Caki2 (cell line): ENCODE measurements at regions not wholly inside any gene's neighbourhood (a gene's known extent, or its start where the extent isn't known, plus 50 kb on each side); places are given as distances from the start of the nearest gene placed in this dataset.

ENCODE experiments used
- DNase-seq: peaks from one replicate; pipeline ENCODE4 v3.0.0-alpha.2; 2015; ENCODE audit warnings: low read depth
- in situ Hi-C: cut with HindIII; loops from 2 replicates; pipeline ENCODE4 v1.10.0; 2016; ENCODE audit warnings: low sequenced_read_pairs, low pct_unique_long_range_greater_than_20kb, mixed read lengths

- no peak for DNase-seq
- in situ Hi-C loops = no loop called here
Observed at GRCh38 chr3:157624801-157625200, 121.6 kb upstream of the VEPH1 start.

DNA sequence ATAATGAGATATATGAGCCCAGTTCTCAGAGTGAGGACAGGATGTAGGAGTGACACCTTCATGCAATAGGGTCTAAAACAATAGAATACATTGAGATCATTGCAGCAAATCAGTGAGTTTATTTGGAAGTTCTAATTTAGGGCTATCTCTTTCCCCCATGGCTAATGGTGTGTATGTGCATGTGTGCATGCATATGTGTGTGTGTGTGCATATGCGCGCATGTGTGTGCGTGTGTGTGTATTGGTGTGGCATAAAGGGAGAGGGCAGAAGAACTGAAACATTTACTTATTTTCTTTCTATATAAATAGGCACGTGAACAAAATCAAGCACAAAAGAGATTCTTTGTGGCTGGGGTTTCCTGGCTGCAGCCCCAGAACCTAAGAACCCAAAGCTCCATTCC, 115.7 kb upstream of the VEPH1 start:
- in situ Hi-C loops = no loop called here
- DNase-seq = no peak

- DNase-seq = peak; percentile 78
- in situ Hi-C loops = no loop called here
Observed at GRCh38 chr3:157618075-157618760, 115.0 kb upstream of the VEPH1 start.

- DNase-seq = no peak
- in situ Hi-C loops = no loop called here
Observed at GRCh38 chr3:157614896-157615295, 111.7 kb upstream of the VEPH1 start.

DNA sequence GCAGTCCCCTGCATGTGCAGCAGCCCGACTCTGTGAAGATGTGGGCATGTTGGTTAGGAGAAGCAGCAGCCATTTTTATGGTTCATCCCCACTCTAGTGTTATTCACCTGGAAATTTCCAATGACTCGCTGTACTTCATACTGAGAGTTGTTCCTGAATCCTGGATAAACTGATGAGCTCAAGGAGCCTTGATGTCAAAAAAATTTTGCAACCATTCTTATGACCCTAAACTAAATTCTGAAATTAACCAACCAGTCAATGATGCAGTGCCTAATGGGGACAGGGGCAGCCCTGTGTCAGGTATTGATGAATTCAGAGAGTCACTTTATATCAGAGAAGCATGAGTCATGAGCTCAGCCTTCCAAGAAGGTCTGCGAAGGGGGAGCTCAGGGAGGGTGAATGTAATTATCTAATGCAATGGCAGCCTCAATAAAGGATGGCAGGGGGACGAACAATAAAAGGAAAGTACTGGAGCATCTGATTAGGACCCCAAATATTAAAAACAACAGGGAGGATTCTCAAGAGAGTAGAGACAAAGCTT, 108.4 kb upstream of the VEPH1 start:
- in situ Hi-C loops = no loop called here
- peak; percentile 18 for DNase-seq

GRCh38 chr3:157610876-157611535, 107.8 kb upstream of the VEPH1 start:
- in situ Hi-C loops = no loop called here
- no peak for DNase-seq

- in situ Hi-C loops = no loop called here
- no peak for DNase-seq
Observed at GRCh38 chr3:157607826-157608405, 104.7 kb upstream of the VEPH1 start.

GRCh38 chr3:157606852-157607197, 103.6 kb upstream of the VEPH1 start:
- in situ Hi-C loops = no loop called here
- no peak for DNase-seq

- peak; percentile 84 for DNase-seq
- in situ Hi-C loops = no loop called here
Observed at GRCh38 chr3:157606011-157606851, 103.0 kb upstream of the VEPH1 start.

DNA sequence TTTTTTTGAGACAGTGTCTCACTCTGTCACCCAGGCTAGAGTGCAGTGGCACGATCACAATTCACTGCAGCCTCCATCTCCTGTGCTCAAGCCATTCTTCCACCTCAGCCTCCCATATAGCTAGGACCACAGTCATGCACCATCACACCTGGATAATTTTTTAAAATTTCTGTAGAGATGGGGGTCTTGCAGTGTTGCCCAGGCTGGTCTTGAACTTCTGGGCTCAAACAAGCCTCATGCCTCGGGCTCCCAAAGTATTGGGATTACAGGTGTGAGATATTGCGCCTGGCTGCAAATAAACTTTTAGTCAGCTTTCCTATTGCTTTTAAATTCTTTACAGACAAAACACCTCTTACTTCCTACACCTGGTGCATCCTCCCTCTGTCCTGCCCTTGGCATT, 102.1 kb upstream of the VEPH1 start:
- in situ Hi-C loops = no loop called here
- no peak for DNase-seq

- in situ Hi-C loops = no loop called here
Observed at GRCh38 chr3:157602424-157602823, 99.2 kb upstream of the VEPH1 start.

DNA sequence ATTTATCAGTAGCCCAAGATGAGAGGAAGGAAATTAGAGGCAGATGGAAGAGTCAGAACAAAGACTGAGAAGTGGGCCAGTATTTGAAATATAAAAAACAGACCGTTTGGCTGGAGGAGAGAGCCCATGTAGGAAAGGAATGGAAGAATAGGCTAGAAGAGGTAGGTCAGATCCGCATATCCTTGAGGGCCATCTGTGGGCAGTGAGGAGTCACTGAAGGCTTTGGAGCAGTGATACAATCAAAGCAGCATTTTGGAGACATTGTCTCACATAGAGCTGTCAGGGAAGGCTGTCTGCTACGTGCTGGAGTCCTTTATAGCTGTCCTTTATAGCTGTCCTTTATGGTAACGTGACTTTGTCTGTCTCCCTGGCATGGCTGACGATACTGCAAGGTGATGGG, 92.0 kb upstream of the VEPH1 start:
- in situ Hi-C loops = no loop called here
- no peak for DNase-seq

More at GRCh38 chr3:157602424-157602823, 99.2 kb upstream of the VEPH1 start:
- no peak for DNase-seq

DNA sequence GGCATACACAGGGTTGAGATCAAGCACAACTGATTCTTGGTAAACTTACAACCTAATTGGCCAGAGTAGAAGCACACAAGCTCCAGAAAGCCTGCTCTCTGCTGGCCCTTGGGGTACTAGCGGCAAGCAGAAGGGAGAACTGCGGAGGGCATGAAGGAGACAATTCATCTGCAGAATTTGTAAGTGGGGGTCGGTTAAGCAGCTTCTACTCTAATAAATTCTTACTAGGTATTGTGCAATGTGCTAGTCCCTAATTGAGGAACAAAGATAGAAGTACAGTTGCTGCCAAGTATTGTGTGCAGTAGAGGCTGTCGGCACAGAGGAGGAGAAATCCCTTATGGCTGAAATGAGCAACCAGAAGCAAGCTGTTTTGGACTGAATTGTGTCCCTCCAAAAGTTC, 91.2 kb upstream of the VEPH1 start:
- in situ Hi-C loops = no loop called here
- no peak for DNase-seq

GRCh38 chr3:157592769-157593168, 89.6 kb upstream of the VEPH1 start:
- in situ Hi-C loops = no loop called here
- no peak for DNase-seq

DNA sequence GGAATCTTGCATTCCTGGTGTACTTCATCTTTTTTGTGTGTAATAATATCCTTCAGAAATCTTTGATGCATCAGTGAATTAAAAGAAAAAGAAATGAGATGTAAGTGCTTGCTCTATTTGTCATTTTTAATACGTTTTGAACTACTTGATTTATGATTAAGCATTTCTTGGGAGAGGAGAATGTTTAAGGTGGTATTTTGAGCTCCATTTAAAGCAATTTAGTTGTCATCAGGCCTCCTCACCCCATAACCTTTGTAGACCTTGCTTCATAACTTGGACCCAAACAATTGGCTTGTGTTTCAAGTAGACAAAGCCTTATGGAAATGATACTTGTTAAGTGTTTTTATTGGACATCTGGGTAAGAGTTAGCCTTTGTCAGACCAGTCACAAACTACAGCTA, 87.1 kb upstream of the VEPH1 start:
- no peak for DNase-seq
- in situ Hi-C loops = no loop called here

- no peak for DNase-seq
- in situ Hi-C loops = no loop called here
Observed at GRCh38 chr3:157589211-157589610, 86.0 kb upstream of the VEPH1 start.

DNA sequence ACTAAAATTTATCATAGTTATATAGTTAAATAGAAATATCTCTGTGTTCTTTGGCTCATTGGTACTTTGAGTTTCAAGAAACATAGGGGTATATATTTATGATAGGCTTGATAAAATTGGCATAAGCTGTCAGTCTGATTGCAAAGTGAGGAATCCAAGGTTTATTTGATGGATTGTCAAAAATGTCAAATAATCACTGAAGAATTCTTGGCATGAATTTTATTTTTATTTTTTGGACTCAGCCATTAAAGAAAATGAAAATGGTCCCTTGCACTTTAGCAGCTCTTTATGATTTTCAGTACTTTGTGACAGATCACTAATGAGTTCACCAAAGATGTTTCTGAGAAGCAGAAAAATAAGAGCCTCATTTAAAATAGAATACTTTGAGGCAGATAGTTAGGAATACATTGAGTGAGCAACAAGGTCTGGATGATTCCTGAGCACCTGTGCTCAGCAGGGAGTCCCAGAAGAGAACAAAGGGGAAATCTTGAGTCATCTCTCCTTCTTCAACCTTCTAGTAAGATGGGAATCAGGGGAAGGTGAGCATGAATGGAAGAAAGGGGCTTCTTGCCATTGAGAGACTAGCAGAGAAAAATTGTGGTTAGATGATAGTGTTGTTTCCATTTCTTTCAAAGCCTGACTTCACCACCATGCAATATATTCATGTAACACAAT, 85.3 kb upstream of the VEPH1 start:
- in situ Hi-C loops = no loop called here
- no peak for DNase-seq

DNA sequence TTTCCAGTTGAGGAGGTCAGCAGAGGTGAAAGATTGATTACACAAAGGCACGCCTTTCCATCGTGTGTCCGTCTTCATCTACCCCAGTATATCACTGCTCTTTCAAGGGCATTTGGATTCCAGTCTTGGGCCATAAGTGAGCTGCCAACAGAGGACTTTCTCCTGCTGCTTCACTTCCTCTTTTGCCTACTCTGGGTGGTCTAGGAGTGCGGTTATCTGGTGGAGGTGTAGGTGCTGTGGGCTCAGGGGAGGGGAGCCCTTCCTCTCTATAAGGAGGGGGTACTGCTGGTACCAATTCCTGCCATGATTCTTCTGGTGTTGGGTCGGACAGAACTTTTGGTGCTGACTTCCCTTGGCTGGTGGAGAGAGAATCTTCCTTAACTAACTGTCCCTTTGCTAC, 83.1 kb upstream of the VEPH1 start:
- no peak for DNase-seq
- in situ Hi-C loops = no loop called here
